Keratinocyte (primary cell): ENCODE measurements at regions not wholly inside any gene's neighbourhood (a gene's known extent, or its start where the extent isn't known, plus 50 kb on each side); places are given as distances from the start of the nearest gene placed in this dataset.

Experiments used
- DNase-seq: peaks from one replicate; pipeline ENCODE4 v3.0.0-alpha.2; 2011; ENCODE audit warnings: low read depth, missing footprints, low spot score
- FAIRE-seq: peaks from 2 replicates; lab custom pipeline; 2011; peaks lifted over from hg19 to GRCh38; lab: Jason Lieb, UNC
- H2AFZ ChIP-seq: 2 replicates; pipeline ENCODE4 v1.6.0; 2012; ENCODE audit warnings: low read length, control low read depth, inconsistent platforms; ENCODE audit not compliant: control insufficient read depth
- H3K27ac ChIP-seq: 2 replicates; pipeline ENCODE4 v1.5.1; 2011; ENCODE audit warnings: low read length; ENCODE audit not compliant: control insufficient read depth, insufficient read depth
- H3K27me3 ChIP-seq: 3 replicates; pipeline ENCODE4 v1.6.0; 2011; ENCODE audit warnings: low read length; ENCODE audit not compliant: control insufficient read depth, insufficient read depth; ENCODE audit errors: extremely low read depth
- H3K36me3 ChIP-seq, 2 experiments: 2 replicates in 1 of 2; 3 replicates in 1 of 2; pipeline ENCODE4 v1.5.1; 2011; ENCODE audit warnings: low read length in 2 of 2, mild to moderate bottlenecking in 1 of 2; ENCODE audit not compliant: control insufficient read depth in 2 of 2, insufficient read depth in 2 of 2; ENCODE audit errors: extremely low read depth in 1 of 2
- H3K4me1 ChIP-seq: 3 replicates; pipeline ENCODE4 v1.5.1; 2011; ENCODE audit warnings: low read length; ENCODE audit not compliant: control insufficient read depth, insufficient read depth; ENCODE audit errors: extremely low read depth
- H3K4me2 ChIP-seq: 3 replicates; pipeline ENCODE4 v1.6.0; 2011; ENCODE audit warnings: low read depth, low read length; ENCODE audit not compliant: control insufficient read depth, insufficient read depth; ENCODE audit errors: extremely low read depth
- H3K4me3 ChIP-seq, 3 experiments: fragments of 200-600 bp in 1 of 3; sonication (generic) in 1 of 3; 2 replicates in 2 of 3; 3 replicates in 1 of 3; pipeline ENCODE4 v1.5.1; 2011 to 2016; ENCODE audit warnings: low read length in 3 of 3, mild to moderate bottlenecking in 3 of 3, control low read depth in 2 of 3, inconsistent platforms in 1 of 3, low read depth in 1 of 3, mixed read lengths in 1 of 3, mixed run types in 1 of 3, moderate library complexity in 1 of 3; ENCODE audit not compliant: control insufficient read depth in 2 of 3, insufficient read depth in 2 of 3; ENCODE audit errors: extremely low read depth in 1 of 3
- H3K79me2 ChIP-seq: 2 replicates; pipeline ENCODE4 v1.6.0; 2012; ENCODE audit warnings: low read length; ENCODE audit not compliant: control insufficient read depth, insufficient read depth
- H3K9ac ChIP-seq: 3 replicates; pipeline ENCODE4 v1.6.0; 2011; ENCODE audit warnings: low read length; ENCODE audit not compliant: control insufficient read depth, insufficient read depth; ENCODE audit errors: extremely low read depth
- H3K9me1 ChIP-seq: 3 replicates; pipeline ENCODE4 v1.6.0; 2011; ENCODE audit warnings: low read length; ENCODE audit not compliant: control insufficient read depth, insufficient read depth; ENCODE audit errors: extremely low read depth
- H3K9me3 ChIP-seq: 2 replicates; pipeline ENCODE4 v1.5.1; 2012; ENCODE audit warnings: low read depth, low read length; ENCODE audit not compliant: control insufficient read depth
- H4K20me1 ChIP-seq: 3 replicates; pipeline ENCODE4 v1.6.0; 2011; ENCODE audit warnings: low read length; ENCODE audit not compliant: control insufficient read depth, insufficient read depth; ENCODE audit errors: extremely low read depth
- CTCF ChIP-seq, 3 experiments: IDR thresholded peaks in 1 of 3; conservative IDR thresholded peaks in 1 of 3; optimal IDR thresholded peaks in 1 of 3; 2 replicates in 2 of 3; 3 replicates in 1 of 3; pipeline versions ENCODE3 to v1.5.1; 2011; ENCODE audit warnings: low read length in 3 of 3, mild to moderate bottlenecking in 3 of 3, moderate library complexity in 2 of 3, control low read depth in 1 of 3, inconsistent platforms in 1 of 3; ENCODE audit not compliant: insufficient read depth in 2 of 3; ENCODE audit errors: extremely low read depth in 1 of 3
- EZH2 ChIP-seq: IDR thresholded peaks from one replicate; pipeline ENCODE4 v1.6.1; 2012; ENCODE audit warnings: inconsistent platforms, mild to moderate bottlenecking, low read length, moderate library complexity
- dilution Hi-C: fragments of 300-500 bp; cut with MboI; formaldehyde crosslinking; loops from one replicate; pipeline ENCODE4 v1.7.0; 2020; ENCODE audit warnings: low sequenced_read_pairs; ENCODE audit not compliant: extremely low pct_ligation_motif_present

DNA sequence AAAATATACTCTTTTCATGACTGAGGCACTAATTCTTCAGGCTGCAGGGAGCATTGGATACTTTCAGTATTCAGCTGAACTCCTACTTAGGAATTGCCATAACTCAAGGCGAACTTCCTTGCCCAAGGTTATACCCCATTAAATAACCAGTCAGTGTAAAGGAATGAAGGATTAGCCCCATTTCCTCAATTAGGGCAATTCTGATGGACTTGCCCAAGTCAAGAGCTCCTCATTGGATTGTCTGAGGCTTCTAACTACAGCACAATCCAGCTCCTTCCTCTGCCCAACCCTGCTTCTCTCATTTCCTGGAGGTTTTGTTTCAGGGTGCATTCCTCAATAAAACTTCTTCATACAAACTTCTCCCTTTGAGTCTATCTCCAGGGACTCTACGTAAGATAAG, 329.2 kb downstream of the LIG4 start:
- Histone ChIP-seq H3K27me3 (no peaks in the 10 kb centered on the region), H3K79me2 (no peaks in the 10 kb centered on the region), H3K9ac (no peak overlapping the region), H3K4me3 (no peak overlapping the region), H3K4me2 (no peak overlapping the region), H3K9me3 (peaks cover 2% of the 10 kb centered on the region), H4K20me1 (no peaks in the 10 kb centered on the region), H3K4me1 (no peaks in the 10 kb centered on the region), H3K9me1 (no peaks in the 10 kb centered on the region), H2AFZ (no peak overlapping the region), H3K36me3 (no peaks in the 10 kb centered on the region), H3K27ac (no peak overlapping the region)
- dilution Hi-C loops = no loop called here
- DNase-seq = no peak
- TF ChIP-seq CTCF (optimal IDR thresholded peaks at IDR 0.05 in 1 of 3, IDR thresholded peaks at IDR 0.05 in 1 of 3, conservative IDR thresholded peaks at IDR 0.05 in 1 of 3; ENCODE audit: extremely low read depth in 1 of 3, insufficient read depth in 2 of 3, low read length in 3 of 3) (no peak), EZH2 (no peak)
- no peak for FAIRE-seq

DNA sequence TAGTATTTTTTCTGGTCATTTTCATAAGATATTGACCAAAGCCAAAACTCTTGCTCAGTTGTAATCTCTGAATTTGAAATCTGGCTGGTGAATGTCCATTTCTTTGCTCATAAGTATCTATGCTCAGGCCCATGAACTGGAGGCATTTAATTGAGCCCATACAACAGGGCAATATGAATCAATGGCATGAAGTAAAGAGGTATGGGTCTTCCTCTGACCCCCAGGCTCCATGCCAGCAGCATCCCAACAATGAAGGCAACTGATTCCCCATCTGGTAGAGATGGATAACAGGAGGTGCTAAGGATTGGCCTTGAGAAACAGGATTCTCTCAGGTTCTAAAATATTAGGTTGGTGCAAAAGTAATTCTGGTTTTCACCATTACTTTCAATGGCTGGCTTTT, 330.8 kb downstream of the LIG4 start:
- no peaks in the 10 kb centered on the region for H3K9me1 ChIP-seq
- H3K27ac ChIP-seq = no peak overlapping the region
- no peak overlapping the region for H3K4me2 ChIP-seq
- no peaks in the 10 kb centered on the region for H3K79me2 ChIP-seq
- H3K36me3 ChIP-seq = no peaks in the 10 kb centered on the region
- no peak for FAIRE-seq
- H2AFZ ChIP-seq = no peak overlapping the region
- H3K27me3 ChIP-seq = no peaks in the 10 kb centered on the region
- H3K9ac ChIP-seq = no peak overlapping the region
- H4K20me1 ChIP-seq = no peaks in the 10 kb centered on the region
- TF ChIP-seq CTCF (optimal IDR thresholded peaks at IDR 0.05 in 1 of 3, IDR thresholded peaks at IDR 0.05 in 1 of 3, conservative IDR thresholded peaks at IDR 0.05 in 1 of 3; ENCODE audit: extremely low read depth in 1 of 3, insufficient read depth in 2 of 3, low read length in 3 of 3) = no peak
- TF ChIP-seq EZH2 = no peak
- H3K4me1 ChIP-seq = no peaks in the 10 kb centered on the region
- no peak overlapping the region for H3K4me3 ChIP-seq
- dilution Hi-C loops = no loop called here
- no peak for DNase-seq
- peaks cover 2% of the 10 kb centered on the region for H3K9me3 ChIP-seq
